ENCODE measurements at regions not wholly inside any gene's neighbourhood (a gene's known extent, or its start where the extent isn't known, plus 50 kb on each side); places are given as distances from the start of the nearest gene placed in this dataset.

- ChIA-PET CTCF (interaction anchor here (0.6 kb wide), 2 partner anchors 13 to 76 kb away, joined by 4 read pairs; no protein-coding TSS in a partner anchor), POLR2A (ENCODE audit: low non-redundant PET) (no interaction called here)
- TF ChIP-seq, protein P1, sequence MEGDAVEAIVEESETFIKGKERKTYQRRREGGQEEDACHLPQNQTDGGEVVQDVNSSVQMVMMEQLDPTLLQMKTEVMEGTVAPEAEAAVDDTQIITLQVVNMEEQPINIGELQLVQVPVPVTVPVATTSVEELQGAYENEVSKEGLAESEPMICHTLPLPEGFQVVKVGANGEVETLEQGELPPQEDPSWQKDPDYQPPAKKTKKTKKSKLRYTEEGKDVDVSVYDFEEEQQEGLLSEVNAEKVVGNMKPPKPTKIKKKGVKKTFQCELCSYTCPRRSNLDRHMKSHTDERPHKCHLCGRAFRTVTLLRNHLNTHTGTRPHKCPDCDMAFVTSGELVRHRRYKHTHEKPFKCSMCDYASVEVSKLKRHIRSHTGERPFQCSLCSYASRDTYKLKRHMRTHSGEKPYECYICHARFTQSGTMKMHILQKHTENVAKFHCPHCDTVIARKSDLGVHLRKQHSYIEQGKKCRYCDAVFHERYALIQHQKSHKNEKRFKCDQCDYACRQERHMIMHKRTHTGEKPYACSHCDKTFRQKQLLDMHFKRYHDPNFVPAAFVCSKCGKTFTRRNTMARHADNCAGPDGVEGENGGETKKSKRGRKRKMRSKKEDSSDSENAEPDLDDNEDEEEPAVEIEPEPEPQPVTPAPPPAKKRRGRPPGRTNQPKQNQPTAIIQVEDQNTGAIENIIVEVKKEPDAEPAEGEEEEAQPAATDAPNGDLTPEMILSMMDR (conservative IDR thresholded peaks at IDR 0.05; ENCODE audit: low read depth) = no peak
- DNase-seq (ENCODE audit: low spot score) = no peak
- H3K27ac ChIP-seq = no peak overlapping the region
Observed at GRCh38 chr10:28815681-28816080, 138.4 kb downstream of the BAMBI start.

DNA sequence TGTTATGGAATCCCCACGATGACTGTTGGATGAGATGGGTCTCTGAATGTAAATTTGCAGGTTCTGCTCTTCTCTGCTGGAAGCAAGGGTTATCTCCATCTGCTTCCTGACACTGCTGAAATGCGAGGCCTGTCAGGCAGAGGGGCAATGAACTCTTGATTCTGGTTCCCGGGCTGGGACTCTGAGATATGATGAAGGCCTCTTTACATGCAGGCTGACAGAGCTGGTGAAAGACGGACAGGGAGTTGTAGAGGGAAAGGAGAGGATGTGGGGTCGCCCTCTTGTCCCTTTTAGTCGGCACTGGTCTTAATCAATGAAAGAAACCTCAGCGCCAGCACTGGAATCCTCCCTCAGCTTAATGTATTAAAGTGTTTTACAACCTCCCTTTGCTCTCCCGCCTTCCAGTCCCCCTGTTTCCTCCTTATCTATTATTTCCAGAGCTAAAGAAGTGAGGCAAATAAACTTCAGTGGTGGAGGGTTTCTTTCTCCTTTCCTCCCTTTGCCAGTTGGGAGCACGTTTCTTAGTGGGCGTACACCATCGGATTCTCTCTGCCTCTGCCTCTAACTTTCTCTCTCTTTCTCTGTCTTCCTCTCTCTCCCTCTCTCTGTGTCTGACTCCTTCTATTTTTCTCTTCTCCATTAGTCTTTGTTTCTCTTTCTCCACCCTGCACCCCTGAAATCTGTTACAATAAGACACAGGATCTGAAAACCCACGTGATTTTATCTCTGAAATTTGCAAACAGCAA, 145.6 kb downstream of the BAMBI start:
- CTCF ChIA-PET = interaction anchor here (0.6 kb wide), 1 partner anchor 55 kb away, joined by 4 read pairs; no protein-coding TSS in a partner anchor
- POLR2A ChIA-PET (ENCODE audit: low non-redundant PET) = no interaction called here
- H3K27ac ChIP-seq = no peak overlapping the region
- DNase-seq (ENCODE audit: low spot score) = no peak
- TF ChIP-seq, protein P1 (conservative IDR thresholded peaks at IDR 0.05; ENCODE audit: low read depth) = no peak

- TF ChIP-seq, protein P1 (conservative IDR thresholded peaks at IDR 0.05; ENCODE audit: low read depth) = no peak
- H3K27ac ChIP-seq = no peak overlapping the region
- CTCF ChIA-PET = interaction anchor here (0.6 kb wide), 1 partner anchor 55 kb away, joined by 4 read pairs; no protein-coding TSS in a partner anchor
- POLR2A ChIA-PET (ENCODE audit: low non-redundant PET) = no interaction called here
- DNase-seq (ENCODE audit: low spot score) = no peak
Observed at GRCh38 chr10:28823501-28824075, 146.3 kb downstream of the BAMBI start.

DNA sequence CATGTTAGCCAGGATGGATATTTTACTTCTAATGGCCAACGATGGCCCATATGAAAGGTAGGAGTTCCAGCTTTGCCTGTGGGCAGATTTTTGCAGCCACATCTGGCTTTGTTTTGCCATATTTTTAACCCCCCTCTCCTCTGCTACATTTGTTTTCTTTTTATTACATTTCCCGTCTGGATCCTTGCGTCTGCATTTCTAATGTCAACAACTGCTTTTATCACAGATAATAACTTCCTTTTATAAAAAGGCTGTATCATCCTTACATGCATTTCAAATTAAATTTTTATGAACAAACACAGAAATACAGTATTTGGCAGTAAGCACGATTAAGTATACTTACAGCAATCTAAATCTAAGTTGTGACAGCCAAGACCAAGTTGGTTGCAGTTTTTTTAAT, 156.0 kb downstream of the BAMBI start:
- no peak for DNase-seq (ENCODE audit: low spot score)
- TF ChIP-seq, protein P1 (conservative IDR thresholded peaks at IDR 0.05; ENCODE audit: low read depth) = no peak
- POLR2A ChIA-PET (ENCODE audit: low non-redundant PET) = no interaction called here
- CTCF ChIA-PET = no interaction called here
- no peak overlapping the region for H3K27ac ChIP-seq

- ChIA-PET POLR2A (ENCODE audit: low non-redundant PET) (no interaction called here), CTCF (no interaction called here)
- DNase-seq (ENCODE audit: low spot score) = no peak
- TF ChIP-seq, protein P1 (conservative IDR thresholded peaks at IDR 0.05; ENCODE audit: low read depth) = no peak
- no peak overlapping the region for H3K27ac ChIP-seq
Observed at GRCh38 chr10:28836435-28836743, 159.1 kb downstream of the BAMBI start.

GRCh38 chr10:28837613-28838390, 160.5 kb downstream of the BAMBI start:
- no peak overlapping the region for H3K27ac ChIP-seq
- no peak for DNase-seq (ENCODE audit: low spot score)
- ChIA-PET CTCF (no interaction called here), POLR2A (ENCODE audit: low non-redundant PET) (no interaction called here)
- TF ChIP-seq, protein P1 (conservative IDR thresholded peaks at IDR 0.05; ENCODE audit: low read depth) = no peak
